SK-N-SH treated with all-trans-retinoic acid at 6 μM for 48 hours (cell line): ENCODE measurements at regions not wholly inside any gene's neighbourhood (a gene's known extent, or its start where the extent isn't known, plus 50 kb on each side); places are given as distances from the start of the nearest gene placed in this dataset.

Source experiments
- ATAC-seq: fragments of 200-7000 bp; cut with Tn5 transposase; 3 replicates; pipeline ENCODE4 v1.9.1; 2020; ENCODE audit warnings: mild to moderate bottlenecking, moderate library complexity
- ARNTL ChIP-seq: fragments of 450-650 bp; formaldehyde crosslinking; IDR thresholded peaks from 2 replicates; pipeline ENCODE4 v1.5.0; 2020; ENCODE audit warnings: low read depth, mild to moderate bottlenecking, moderate library complexity, borderline replicate concordance
- BACH2 ChIP-seq: fragments of 250-450 bp; sonication (Bioruptor Pico); IDR thresholded peaks from 2 replicates; pipeline ENCODE4 v1.9.0; 2021; ENCODE audit warnings: mild to moderate bottlenecking, borderline replicate concordance
- CSRNP3 ChIP-seq: fragments of 250-450 bp; sonication (Bioruptor Pico); IDR thresholded peaks from 2 replicates; pipeline ENCODE4 v1.5.1; 2021; ENCODE audit warnings: mild to moderate bottlenecking, moderate library complexity
- ESRRG ChIP-seq: fragments of 250-450 bp; sonication (Bioruptor Pico); IDR thresholded peaks from 2 replicates; pipeline ENCODE4 v1.6.1; 2021; ENCODE audit warnings: mild to moderate bottlenecking
- GLIS3 ChIP-seq: fragments of 250-450 bp; sonication (Bioruptor Pico); IDR thresholded peaks from 2 replicates; pipeline ENCODE4 v1.5.0; 2020; ENCODE audit warnings: mild to moderate bottlenecking, moderate library complexity
- ISL1 ChIP-seq: fragments of 250-450 bp; sonication (Bioruptor Pico); IDR thresholded peaks from 2 replicates; pipeline ENCODE4 v2.1.2; 2022; ENCODE audit warnings: mild to moderate bottlenecking, moderate library complexity
- OSR1 ChIP-seq: fragments of 250-450 bp; sonication (Bioruptor Pico); IDR thresholded peaks from 2 replicates; pipeline ENCODE4 v1.8.0; 2022; ENCODE audit warnings: moderate library complexity, mild to moderate bottlenecking, inconsistent platforms
- POU6F1 ChIP-seq: fragments of 250-450 bp; sonication (Bioruptor Pico); IDR thresholded peaks from 2 replicates; pipeline ENCODE4 v1.8.0; 2021; ENCODE audit warnings: low read depth, mild to moderate bottlenecking, moderate library complexity, borderline replicate concordance
- PPARA ChIP-seq: fragments of 250-450 bp; sonication (Bioruptor Pico); IDR thresholded peaks from 2 replicates; pipeline ENCODE4 v1.5.0; 2020; ENCODE audit warnings: mild to moderate bottlenecking, borderline replicate concordance
- SNAI2 ChIP-seq: fragments of 250-450 bp; sonication (Bioruptor Pico); IDR thresholded peaks from 2 replicates; pipeline ENCODE4 v1.5.0; 2020; ENCODE audit warnings: mild to moderate bottlenecking, moderate library complexity
- TCF4 ChIP-seq: fragments of 250-450 bp; sonication (Bioruptor Pico); IDR thresholded peaks from 2 replicates; pipeline ENCODE4 v1.8.0; 2021; ENCODE audit warnings: mild to moderate bottlenecking, moderate library complexity, borderline replicate concordance
- TSHZ2 ChIP-seq: fragments of 250-450 bp; sonication (Bioruptor Pico); IDR thresholded peaks from 2 replicates; pipeline ENCODE4 v1.5.0; 2020; ENCODE audit warnings: mild to moderate bottlenecking, moderate library complexity
- ZC3H10 ChIP-seq: fragments of 250-450 bp; sonication (Bioruptor Pico); IDR thresholded peaks from 2 replicates; pipeline ENCODE4 v1.5.1; 2021; ENCODE audit warnings: mild to moderate bottlenecking, moderate library complexity
- ZFP3 ChIP-seq: fragments of 250-450 bp; sonication (Bioruptor Pico); IDR thresholded peaks from 2 replicates; pipeline ENCODE4 v1.5.0; 2020; ENCODE audit warnings: mild to moderate bottlenecking, moderate library complexity
- ZFP30 ChIP-seq: fragments of 450-650 bp; formaldehyde crosslinking; IDR thresholded peaks from 2 replicates; pipeline ENCODE4 v1.5.0; 2022; ENCODE audit warnings: mild to moderate bottlenecking, moderate library complexity
- ZNF70 ChIP-seq: fragments of 450-650 bp; formaldehyde crosslinking; IDR thresholded peaks from 2 replicates; pipeline ENCODE4 v1.5.0; 2020; ENCODE audit warnings: mild to moderate bottlenecking, moderate library complexity
- ZNF8 ChIP-seq: fragments of 450-650 bp; formaldehyde crosslinking; IDR thresholded peaks from 2 replicates; pipeline ENCODE4 v1.5.0; 2020; ENCODE audit warnings: mild to moderate bottlenecking, moderate library complexity

GRCh38 chr9:108400297-108400696 is 455.5 kb downstream of the ACTL7B start:
- ATAC-seq, result no peak
- TF ChIP-seq POU6F1 (CRISPR knock-in tag), result no peak
- TF ChIP-seq ARNTL (CRISPR knock-in tag), result no peak
- TF ChIP-seq CSRNP3 (CRISPR knock-in tag), result no peak
- TF ChIP-seq GLIS3 (CRISPR knock-in tag), result no peak
- no peak for TF ChIP-seq ZNF8
- no peak for TF ChIP-seq ISL1 (CRISPR knock-in tag)
- TF ChIP-seq TSHZ2 (CRISPR knock-in tag), result no peak
- TF ChIP-seq SNAI2, result no peak
- no peak for TF ChIP-seq TCF4 (CRISPR knock-in tag)
- TF ChIP-seq ZC3H10 (CRISPR knock-in tag), result no peak
- TF ChIP-seq ZNF70 (CRISPR knock-in tag), result no peak
- TF ChIP-seq ZFP3 (CRISPR knock-in tag), result no peak
- TF ChIP-seq ESRRG (CRISPR knock-in tag), result no peak
- no peak for TF ChIP-seq OSR1 (CRISPR knock-in tag)
- TF ChIP-seq, all 23 proteins: peak for 0

- TF ChIP-seq ISL1 (CRISPR knock-in tag) (no peak), BACH2 (CRISPR knock-in tag) (no peak), ARNTL (CRISPR knock-in tag) (no peak), SNAI2 (no peak), TSHZ2 (CRISPR knock-in tag) (no peak)
- no peak for ATAC-seq
Measured at GRCh38 chr9:108399851-108400250, 455.9 kb downstream of the ACTL7B start.

GRCh38 chr9:108397286-108397685 is 458.5 kb downstream of the ACTL7B start:
- TF ChIP-seq TCF4 (CRISPR knock-in tag) (no peak), PPARA (CRISPR knock-in tag) (no peak), CSRNP3 (CRISPR knock-in tag) (no peak), POU6F1 (CRISPR knock-in tag) (no peak), ARNTL (CRISPR knock-in tag) (no peak), ZFP30 (CRISPR knock-in tag) (no peak)
- TF ChIP-seq, all 23 proteins: peak for 0
- ATAC-seq, result no peak
